Choroid plexus epithelial cell (primary cell): ENCODE measurements at regions not wholly inside any gene's neighbourhood (a gene's known extent, or its start where the extent isn't known, plus 50 kb on each side); places are given as distances from the start of the nearest gene placed in this dataset.

Experiments
- DNase-seq: peaks from one replicate; pipeline ENCODE4 v3.0.0-alpha.2; 2010; ENCODE audit warnings: low read depth
- H3K4me3 ChIP-seq: 2 replicates; pipeline ENCODE4 v1.5.1; 2011; ENCODE audit warnings: low read depth, mild to moderate bottlenecking, control low read depth, low read length, moderate library complexity
- TF ChIP-seq, protein P1 (sequence below): conservative IDR thresholded peaks from 2 replicates; pipeline ENCODE4 v1.5.1; 2011; ENCODE audit warnings: low read depth, mild to moderate bottlenecking, control low read depth, inconsistent platforms, low read length, moderate library complexity

DNA sequence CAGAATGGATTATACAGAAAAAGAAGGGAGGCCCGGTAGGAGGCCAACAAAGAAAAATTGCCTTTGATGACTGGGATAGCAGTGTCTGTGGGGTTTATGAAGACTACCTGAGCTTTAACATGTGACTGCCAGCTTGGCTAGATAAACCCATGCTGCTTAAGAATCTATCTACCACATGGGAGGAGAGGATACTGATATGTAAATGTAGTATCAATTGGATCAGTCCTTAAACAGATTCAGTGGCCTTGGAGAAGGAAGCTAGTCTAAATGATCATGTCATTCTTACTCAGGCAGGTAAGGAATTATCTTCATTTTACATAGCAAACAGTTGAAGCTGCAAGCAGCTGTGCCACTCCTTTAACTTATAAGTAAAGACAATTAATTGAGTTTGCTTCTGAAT lies 50.0 kb upstream of the SYNPR start:
- TF ChIP-seq, protein P1, sequence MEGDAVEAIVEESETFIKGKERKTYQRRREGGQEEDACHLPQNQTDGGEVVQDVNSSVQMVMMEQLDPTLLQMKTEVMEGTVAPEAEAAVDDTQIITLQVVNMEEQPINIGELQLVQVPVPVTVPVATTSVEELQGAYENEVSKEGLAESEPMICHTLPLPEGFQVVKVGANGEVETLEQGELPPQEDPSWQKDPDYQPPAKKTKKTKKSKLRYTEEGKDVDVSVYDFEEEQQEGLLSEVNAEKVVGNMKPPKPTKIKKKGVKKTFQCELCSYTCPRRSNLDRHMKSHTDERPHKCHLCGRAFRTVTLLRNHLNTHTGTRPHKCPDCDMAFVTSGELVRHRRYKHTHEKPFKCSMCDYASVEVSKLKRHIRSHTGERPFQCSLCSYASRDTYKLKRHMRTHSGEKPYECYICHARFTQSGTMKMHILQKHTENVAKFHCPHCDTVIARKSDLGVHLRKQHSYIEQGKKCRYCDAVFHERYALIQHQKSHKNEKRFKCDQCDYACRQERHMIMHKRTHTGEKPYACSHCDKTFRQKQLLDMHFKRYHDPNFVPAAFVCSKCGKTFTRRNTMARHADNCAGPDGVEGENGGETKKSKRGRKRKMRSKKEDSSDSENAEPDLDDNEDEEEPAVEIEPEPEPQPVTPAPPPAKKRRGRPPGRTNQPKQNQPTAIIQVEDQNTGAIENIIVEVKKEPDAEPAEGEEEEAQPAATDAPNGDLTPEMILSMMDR: no peak
- no peak overlapping the region for H3K4me3 ChIP-seq
- no peak for DNase-seq
